Activated CD4-positive, alpha-beta T cell treated with anti-CD3 and anti-CD28 coated beads, Interleukin-2, amount 50 U/mL, for 1 hour (primary cell): ENCODE measurements at regions not wholly inside any gene's neighbourhood (a gene's known extent, or its start where the extent isn't known, plus 50 kb on each side); places are given as distances from the start of the nearest gene placed in this dataset.

Experiments used
- DNase-seq: peaks from one replicate; pipeline ENCODE4 v3.0.0-alpha.2; 2020

DNA sequence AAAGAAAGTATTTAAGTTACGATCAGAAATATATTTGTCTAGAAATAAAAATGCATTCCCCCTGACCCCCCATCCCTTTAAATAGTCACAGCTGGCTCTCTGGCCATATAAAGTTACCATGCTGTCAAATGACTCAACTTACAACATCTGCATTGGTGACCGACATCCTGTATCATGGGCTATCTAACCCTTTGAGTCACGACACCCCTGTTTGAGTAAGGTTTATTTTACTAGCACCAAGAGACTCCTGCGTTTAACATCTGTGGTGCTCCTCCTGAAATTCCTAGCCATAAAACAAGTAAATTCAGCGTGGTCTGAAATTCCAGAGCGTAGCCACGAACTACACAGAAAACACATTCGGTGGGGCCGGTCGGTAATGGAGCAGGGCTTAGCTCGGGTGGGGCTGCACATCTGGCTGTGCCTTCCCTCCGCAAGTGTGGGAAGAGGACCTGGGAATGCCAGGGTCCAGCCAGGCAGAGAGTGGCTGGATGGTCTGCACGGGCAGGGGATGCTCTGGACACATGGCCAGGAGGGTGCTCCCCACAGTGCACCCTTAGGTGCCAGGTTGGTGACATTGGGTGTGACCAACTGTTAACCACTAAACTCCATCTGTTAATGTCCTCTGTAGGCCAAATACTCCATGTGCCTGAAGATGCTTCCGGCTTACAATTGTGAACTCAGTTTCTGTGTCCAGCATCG, 53.0 kb upstream of the CLDN14 start:
- no peak for DNase-seq

DNA sequence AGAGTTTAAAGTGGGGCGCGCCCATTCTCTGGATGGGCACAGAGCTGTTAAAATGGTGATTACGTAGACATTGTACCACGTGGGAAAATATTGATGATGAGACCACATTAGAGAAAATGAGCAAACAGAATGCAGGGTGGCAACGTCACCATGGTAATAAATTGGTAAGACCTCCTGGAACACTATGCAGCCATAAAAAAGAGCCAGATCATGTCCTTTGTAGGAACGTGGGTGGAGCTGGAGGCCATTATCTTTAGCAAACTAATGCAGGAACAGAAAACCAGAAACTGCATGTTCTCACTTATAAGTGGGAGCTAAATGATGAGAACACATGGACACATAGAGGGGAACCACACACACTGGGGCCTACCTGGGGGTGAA, 53.5 kb upstream of the CLDN14 start:
- DNase-seq, result no peak

GRCh38 chr21:36534656-36535055, 54.7 kb upstream of the CLDN14 start:
- no peak for DNase-seq

- DNase-seq, result no peak
Measured at GRCh38 chr21:36535618-36536241, 55.8 kb upstream of the CLDN14 start.

GRCh38 chr21:36538761-36539160, 58.8 kb upstream of the CLDN14 start:
- no peak for DNase-seq

GRCh38 chr21:36539434-36540150, 59.7 kb upstream of the CLDN14 start:
- no peak for DNase-seq

DNA sequence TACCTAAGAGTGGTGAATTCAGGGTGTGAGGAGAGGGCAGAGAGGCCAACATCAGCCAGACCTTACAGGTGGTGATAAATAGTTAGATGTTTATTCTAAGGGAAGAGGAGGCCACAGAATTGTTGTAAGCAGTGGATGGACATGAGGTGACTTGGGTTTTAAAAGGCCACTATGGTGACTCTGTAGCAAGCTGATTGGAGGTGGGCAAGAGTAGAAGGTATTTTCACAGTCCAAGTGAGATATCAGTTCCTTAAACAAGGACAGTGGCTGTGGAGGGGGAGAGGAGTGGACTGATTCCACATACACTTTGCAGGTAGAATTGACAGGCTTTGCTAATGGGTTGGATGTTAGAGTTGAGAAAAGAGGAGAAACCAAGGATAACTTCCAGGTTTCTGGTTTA, 60.8 kb upstream of the CLDN14 start:
- DNase-seq, result no peak

DNA sequence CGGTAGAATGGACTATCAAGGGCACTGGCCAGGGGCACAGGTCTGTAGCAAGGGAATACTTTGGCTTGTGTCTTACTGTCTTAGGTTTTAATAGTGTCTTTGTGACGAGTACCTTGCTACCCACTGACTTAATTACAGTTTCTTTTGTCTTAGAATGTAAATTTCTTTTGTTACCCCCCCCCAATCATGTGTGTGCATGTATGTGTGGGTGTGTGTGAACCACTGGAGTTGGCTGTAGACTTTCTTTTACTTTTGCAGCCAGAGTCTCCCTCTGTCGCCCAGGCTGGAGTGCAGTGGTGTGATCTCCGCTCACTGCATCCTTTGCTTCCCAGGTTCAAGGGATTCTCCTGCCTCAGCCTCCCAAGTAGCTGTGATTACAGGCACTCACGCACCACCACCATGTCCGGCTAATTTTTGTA, 61.8 kb upstream of the CLDN14 start:
- DNase-seq, result no peak

GRCh38 chr21:36542312-36543101, 62.6 kb upstream of the CLDN14 start:
- no peak for DNase-seq

- no peak for DNase-seq
Measured at GRCh38 chr21:36543924-36544323, 64.0 kb upstream of the CLDN14 start.

- DNase-seq, result no peak
Measured at GRCh38 chr21:36544545-36544944, 64.6 kb upstream of the CLDN14 start.

DNA sequence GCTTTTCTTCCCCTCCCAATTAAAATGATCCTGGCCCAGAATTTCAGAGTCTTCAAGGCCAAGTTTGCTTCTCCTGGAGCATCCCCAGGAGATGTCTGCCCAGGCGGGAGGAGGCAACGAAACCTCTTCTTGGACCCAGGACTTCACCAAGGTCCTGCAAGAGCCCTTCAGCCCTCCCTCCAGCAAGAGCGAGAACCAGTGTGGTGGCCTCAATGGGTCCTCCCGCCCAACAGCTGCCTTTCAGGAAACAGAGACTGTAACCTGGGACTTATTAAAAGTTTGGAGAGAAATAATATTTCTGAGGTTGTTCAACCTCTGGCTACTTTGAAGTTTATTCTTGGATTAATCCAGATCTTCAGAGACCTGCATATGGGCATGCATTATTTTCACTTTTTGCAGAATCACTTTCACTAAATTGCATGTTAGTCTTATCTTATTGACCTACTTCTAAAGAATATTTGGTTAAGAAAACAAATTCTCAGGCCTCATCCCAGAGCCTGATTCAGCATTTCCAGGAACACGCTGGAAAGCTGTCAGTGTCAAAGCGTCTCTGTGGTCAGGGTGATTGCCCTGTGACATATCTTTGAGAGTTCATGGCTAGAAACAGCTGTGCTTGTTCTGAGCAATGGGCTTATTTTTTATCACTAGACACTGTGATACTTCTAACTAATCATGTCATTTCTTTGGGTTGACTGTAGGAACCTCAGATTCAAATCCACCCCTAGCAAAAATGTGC, 66.0 kb upstream of the CLDN14 start:
- no peak for DNase-seq

- DNase-seq, result no peak
Measured at GRCh38 chr21:36547464-36547863, 67.5 kb upstream of the CLDN14 start.

- DNase-seq, result no peak
Measured at GRCh38 chr21:36548866-36549265, 68.9 kb upstream of the CLDN14 start.

- no peak for DNase-seq
Measured at GRCh38 chr21:36549470-36549869, 69.5 kb upstream of the CLDN14 start.

DNA sequence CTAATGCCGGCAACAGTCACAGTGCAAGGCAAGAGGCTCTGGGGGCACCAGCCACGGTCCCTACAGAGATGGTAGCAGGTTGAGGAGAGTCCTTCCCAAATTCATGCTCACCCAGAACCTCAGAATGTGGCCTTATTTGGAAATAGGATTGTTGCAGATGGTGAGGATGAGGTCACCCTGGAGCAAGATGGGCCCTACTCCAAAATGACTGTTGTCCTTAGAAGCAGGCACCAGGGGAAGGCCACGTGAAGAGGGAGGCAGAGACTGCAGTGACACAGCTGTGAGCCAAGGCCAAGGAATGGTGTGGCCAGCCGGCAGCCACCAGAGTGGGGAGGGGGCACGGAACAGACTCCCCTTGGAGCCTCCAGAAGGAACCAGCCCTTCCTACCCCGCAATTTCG, 70.8 kb upstream of the CLDN14 start:
- no peak for DNase-seq

- no peak for DNase-seq
Measured at GRCh38 chr21:36551321-36551720, 71.4 kb upstream of the CLDN14 start.

- DNase-seq, result no peak
Measured at GRCh38 chr21:36551731-36552433, 72.0 kb upstream of the CLDN14 start.

- no peak for DNase-seq
Measured at GRCh38 chr21:36552434-36552785, 72.5 kb upstream of the CLDN14 start.

DNA sequence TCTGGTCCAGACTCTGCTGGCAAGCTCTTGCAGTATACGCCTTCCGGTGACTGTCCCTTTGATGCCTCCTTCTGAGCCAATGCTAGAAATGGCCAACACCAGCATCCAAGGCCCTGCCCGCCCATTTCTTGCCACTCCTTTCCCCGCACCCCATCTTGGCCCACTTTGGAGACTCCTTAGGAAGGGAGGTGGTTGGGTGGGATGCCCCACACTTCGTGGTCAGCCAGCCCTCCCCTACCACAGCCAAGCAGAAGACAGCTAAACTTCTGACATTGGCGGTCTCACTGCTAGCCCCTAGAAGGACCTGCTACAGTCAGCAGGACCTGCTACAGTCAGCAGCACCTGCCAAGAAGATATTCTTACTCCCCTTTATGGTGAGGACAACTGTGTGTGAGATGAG, 73.5 kb upstream of the CLDN14 start:
- no peak for DNase-seq

DNA sequence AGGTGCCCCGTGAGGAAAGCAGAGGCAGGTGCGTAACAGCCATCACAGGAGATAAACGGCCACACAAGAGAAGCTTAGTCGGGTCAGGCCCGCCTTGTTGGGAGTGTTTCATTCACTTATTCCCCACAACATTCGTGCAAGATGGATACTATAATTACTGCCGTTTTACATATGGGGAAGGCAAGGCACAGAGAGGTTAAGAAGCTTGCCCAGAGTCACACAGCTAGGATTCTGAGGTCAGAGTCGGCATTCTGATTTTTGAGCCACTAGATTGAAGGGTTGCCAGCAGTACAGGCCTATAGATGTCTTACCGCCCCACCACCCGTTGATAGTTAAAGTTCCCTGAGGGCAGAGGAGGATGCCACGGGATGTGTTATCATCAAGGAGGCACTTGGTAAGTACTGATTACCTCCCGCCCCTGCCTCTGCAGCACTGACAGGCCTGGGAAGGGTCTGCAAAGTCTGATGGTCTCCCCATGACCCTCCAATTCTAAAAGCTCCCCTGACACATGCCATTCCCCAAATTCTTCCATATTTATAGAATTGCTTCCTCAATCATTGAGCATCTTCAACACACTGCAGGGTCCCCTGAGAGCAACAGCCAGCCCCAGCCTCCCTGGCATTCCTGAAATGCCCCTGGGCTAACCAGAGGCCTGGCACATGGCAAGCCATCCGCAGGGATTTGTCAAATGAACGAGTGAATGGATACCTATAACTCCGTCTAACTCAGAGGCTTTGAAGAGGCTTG, 74.7 kb upstream of the CLDN14 start:
- no peak for DNase-seq
